H9 (cell line): ENCODE measurements at regions not wholly inside any gene's neighbourhood (a gene's known extent, or its start where the extent isn't known, plus 50 kb on each side); places are given as distances from the start of the nearest gene placed in this dataset.

ENCODE experiments used
- DNase-seq: peaks from one replicate; pipeline ENCODE4 v3.0.0-alpha.2; 2017
- H2AFZ ChIP-seq: one replicate; pipeline ENCODE4 v1.6.1; 2013; ENCODE audit warnings: mild to moderate bottlenecking, low read length, control low read depth, moderate library complexity
- H2AK5ac ChIP-seq: 2 replicates; pipeline ENCODE4 v1.6.1; 2013; ENCODE audit warnings: low read length, control low read depth, mixed read lengths; ENCODE audit not compliant: insufficient read length
- H2BK120ac ChIP-seq: one replicate; pipeline ENCODE4 v1.6.1; 2013; ENCODE audit warnings: low read depth, mild to moderate bottlenecking, low read length, control low read depth, inconsistent platforms; ENCODE audit not compliant: poor library complexity, severe bottlenecking
- H2BK12ac ChIP-seq: 2 replicates; pipeline ENCODE4 v1.6.1; 2013; ENCODE audit warnings: low read length, control low read depth, mixed read lengths, low read depth; ENCODE audit not compliant: insufficient read length
- H2BK15ac ChIP-seq: 2 replicates; pipeline ENCODE4 v1.6.1; 2013; ENCODE audit warnings: low read depth, low read length, control low read depth
- H2BK20ac ChIP-seq: one replicate; pipeline ENCODE4 v1.6.1; 2013; ENCODE audit warnings: low read depth, mild to moderate bottlenecking, low read length, control low read depth, inconsistent platforms; ENCODE audit not compliant: poor library complexity, severe bottlenecking
- H2BK5ac ChIP-seq: 2 replicates; pipeline ENCODE4 v1.6.1; 2013; ENCODE audit warnings: low read length, control low read depth, mixed read lengths; ENCODE audit not compliant: insufficient read length
- H3K14ac ChIP-seq: 2 replicates; pipeline ENCODE4 v1.6.1; 2013; ENCODE audit warnings: low read length, control low read depth; ENCODE audit not compliant: insufficient read depth
- H3K18ac ChIP-seq: 2 replicates; pipeline ENCODE4 v1.6.1; 2013; ENCODE audit warnings: low read depth, mild to moderate bottlenecking, mixed read lengths, low read length, control low read depth; ENCODE audit not compliant: insufficient read length
- H3K23ac ChIP-seq: 2 replicates; pipeline ENCODE4 v1.6.1; 2013; ENCODE audit warnings: low read length, control low read depth, mixed read lengths, low read depth; ENCODE audit not compliant: insufficient read length
- H3K23me2 ChIP-seq: 2 replicates; pipeline ENCODE4 v1.6.1; 2013; ENCODE audit warnings: low read depth, mild to moderate bottlenecking, mixed read lengths, low read length, control low read depth; ENCODE audit not compliant: insufficient read length, poor library complexity, severe bottlenecking
- H3K27ac ChIP-seq: 2 replicates; pipeline ENCODE4 v1.5.1; 2013; ENCODE audit warnings: low read length, control low read depth, mixed read lengths, low read depth; ENCODE audit not compliant: insufficient read length
- H3K27me3 ChIP-seq: 2 replicates; pipeline ENCODE4 v1.6.1; 2013; ENCODE audit warnings: low read length, control low read depth, inconsistent platforms; ENCODE audit not compliant: insufficient read depth
- H3K4ac ChIP-seq: 2 replicates; pipeline ENCODE4 v1.6.1; 2013; ENCODE audit warnings: low read depth, mild to moderate bottlenecking, control low read depth, inconsistent platforms, low read length, moderate library complexity
- H3K4me1 ChIP-seq: 2 replicates; pipeline ENCODE4 v1.6.1; 2013; ENCODE audit warnings: low read length, control low read depth, inconsistent platforms; ENCODE audit not compliant: insufficient read depth
- H3K4me2 ChIP-seq: 2 replicates; pipeline ENCODE4 v1.6.1; 2013; ENCODE audit warnings: low read length, control low read depth, mixed read lengths; ENCODE audit not compliant: insufficient read length, insufficient read depth
- H3K56ac ChIP-seq: 2 replicates; pipeline ENCODE4 v1.6.1; 2013; ENCODE audit warnings: low read depth, mild to moderate bottlenecking, mixed read lengths, low read length, control low read depth; ENCODE audit not compliant: insufficient read length
- H3K79me1 ChIP-seq: 2 replicates; pipeline ENCODE4 v1.6.1; 2013; ENCODE audit warnings: low read depth, mild to moderate bottlenecking, moderate library complexity, low read length, control low read depth, inconsistent platforms; ENCODE audit not compliant: insufficient read depth, poor library complexity, severe bottlenecking
- H3K79me2 ChIP-seq: 2 replicates; pipeline ENCODE4 v1.6.1; 2013; ENCODE audit warnings: low read length, control low read depth, inconsistent platforms; ENCODE audit not compliant: insufficient read depth
- H3K9ac ChIP-seq: 2 replicates; pipeline ENCODE4 v1.6.1; 2013; ENCODE audit warnings: low read length, control low read depth, mixed read lengths; ENCODE audit not compliant: insufficient read length; ENCODE audit errors: extremely low read depth
- H3K9me3 ChIP-seq: one replicate; pipeline ENCODE4 v1.6.1; 2013; ENCODE audit warnings: low read depth, low read length, inconsistent platforms; ENCODE audit not compliant: control insufficient read depth
- H3T11ph ChIP-seq: one replicate; pipeline ENCODE4 v1.6.1; 2013; ENCODE audit warnings: mild to moderate bottlenecking, low read length, control low read depth, inconsistent platforms
- H4K20me1 ChIP-seq: one replicate; pipeline ENCODE4 v1.6.1; 2013; ENCODE audit not compliant: control insufficient read depth, insufficient read length, insufficient read depth
- H4K5ac ChIP-seq: 2 replicates; pipeline ENCODE4 v1.6.1; 2013; ENCODE audit warnings: low read depth, mild to moderate bottlenecking, mixed read lengths, low read length, control low read depth; ENCODE audit not compliant: insufficient read length
- H4K8ac ChIP-seq: replicated peaks from 2 replicates; pipeline ENCODE4 v1.6.1; 2013; ENCODE audit warnings: low read length, control low read depth, mixed read lengths, low read depth; ENCODE audit not compliant: insufficient read length
- H4K91ac ChIP-seq: 2 replicates; pipeline ENCODE4 v1.6.1; 2013; ENCODE audit warnings: low read depth, mild to moderate bottlenecking, moderate library complexity, mixed read lengths, low read length, control low read depth; ENCODE audit not compliant: insufficient read length
- H3K27ac Mint-ChIP-seq, 3 experiments: 2 replicates in 2 of 3; 3 replicates in 1 of 3; pipeline ENCODE4 v1.8.0; 2020 to 2021; ENCODE audit warnings: mixed read lengths in 3 of 3, mild to moderate bottlenecking in 1 of 3, moderate library complexity in 1 of 3
- H3K27me3 Mint-ChIP-seq: 2 replicates; pipeline ENCODE4 v1.8.0; 2021; ENCODE audit warnings: low read depth, mild to moderate bottlenecking, moderate library complexity, mixed read lengths
- H3K36me3 Mint-ChIP-seq, 3 experiments: 2 replicates in 2 of 3; 3 replicates in 1 of 3; pipeline ENCODE4 v1.8.0; 2020 to 2021; ENCODE audit warnings: low read depth in 3 of 3, mixed read lengths in 3 of 3; ENCODE audit not compliant: insufficient read depth in 1 of 3
- H3K4me1 Mint-ChIP-seq, 2 experiments: 2 replicates each; pipeline ENCODE4 v1.8.0; 2020; ENCODE audit warnings: mixed read lengths in 2 of 2
- H3K4me3 Mint-ChIP-seq, 2 experiments: 2 replicates in 1 of 2; 3 replicates in 1 of 2; pipeline ENCODE4 v1.8.0; 2020 to 2021; ENCODE audit warnings: mild to moderate bottlenecking in 2 of 2, mixed read lengths in 2 of 2, moderate library complexity in 1 of 2
- H3K9me3 Mint-ChIP-seq, 2 experiments: 2 replicates in 1 of 2; 3 replicates in 1 of 2; pipeline ENCODE4 v1.8.0; 2020; ENCODE audit warnings: mild to moderate bottlenecking in 2 of 2, mixed read lengths in 2 of 2, moderate library complexity in 1 of 2
- WGBS: extraction: QIAGEN DNeasy Blood & Tissue Kit; methylation state at CpG from one replicate; pipeline ENCODE4 v1.1.7; 2013; ENCODE audit warnings: missing lambda C conversion rate, low lambda C conversion rate, mixed read lengths; ENCODE audit not compliant: insufficient read length; ENCODE audit errors: extremely low coverage; 5-methylcytosine and 5-hydroxymethylcytosine counted together
- TF ChIP-seq, protein P1 (sequence below): fragments of 200-600 bp; sonication (generic); conservative IDR thresholded peaks from 3 replicates; pipeline ENCODE4 v1.8.0; 2021; ENCODE audit warnings: antibody characterized with exemption, mild to moderate bottlenecking

DNA sequence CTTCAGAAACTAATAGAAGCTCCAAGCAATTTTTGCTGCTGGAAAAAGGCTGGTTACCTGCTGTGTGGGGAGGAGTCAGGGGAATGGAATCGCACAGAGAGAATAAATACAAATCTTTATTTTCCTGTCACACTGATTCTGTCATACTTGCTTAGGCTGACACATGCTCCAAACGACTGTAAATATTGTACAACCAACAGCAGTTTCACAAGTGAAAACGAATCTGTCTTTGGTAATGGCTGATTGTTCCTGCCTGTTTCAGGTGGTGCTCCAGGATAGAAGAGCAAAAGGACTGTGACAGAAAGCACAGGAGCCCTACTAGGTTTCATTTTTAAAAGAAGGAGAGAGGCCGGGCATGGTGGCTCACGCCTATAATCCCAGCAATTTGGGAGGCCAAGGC is 125.5 kb upstream of the DCLK2 start:
- Histone ChIP-seq H4K20me1 (no peaks in the 10 kb centered on the region), H2BK12ac (no peak overlapping the region), H2AK5ac (no peak overlapping the region), H4K8ac (no peak overlapping the region), H3T11ph (no peak overlapping the region), H3K4ac (no peak overlapping the region), H3K9me3 (no peaks in the 10 kb centered on the region), H3K9ac (no peak overlapping the region), H4K91ac (no peak overlapping the region), H3K23me2 (no peaks in the 10 kb centered on the region), H2BK15ac (no peak overlapping the region), H3K27me3 (no peaks in the 10 kb centered on the region), H3K79me1 (no peaks in the 10 kb centered on the region), H3K27ac (no peak overlapping the region), H4K5ac (no peak overlapping the region), H3K18ac (no peak overlapping the region), H3K14ac (no peak overlapping the region), H2BK20ac (no peak overlapping the region), H2BK120ac (no peak overlapping the region), H3K4me1 (no peaks in the 10 kb centered on the region), H3K23ac (no peak overlapping the region), H3K4me2 (no peak overlapping the region), H2AFZ (no peak overlapping the region), H3K79me2 (no peaks in the 10 kb centered on the region), H3K56ac (no peak overlapping the region), H2BK5ac (no peak overlapping the region)
- WGBS: no CpG with 5 or more reads among the region's 5 CpGs
- Mint-ChIP-seq H3K4me1 (peaks cover 0 to 3% of the 10 kb centered on the region in 2 experiments; a peak in 1 of 4 replicates), H3K9me3 (no peaks in the 10 kb centered on the region), H3K27me3 (no peaks in the 10 kb centered on the region; the same call in 1 of the 2 replicates), H3K36me3 (no peaks in the 10 kb centered on the region), H3K27ac (no peak overlapping the region), H3K4me3 (no peak overlapping the region)
- DNase-seq: no peak
- TF ChIP-seq, protein P1, sequence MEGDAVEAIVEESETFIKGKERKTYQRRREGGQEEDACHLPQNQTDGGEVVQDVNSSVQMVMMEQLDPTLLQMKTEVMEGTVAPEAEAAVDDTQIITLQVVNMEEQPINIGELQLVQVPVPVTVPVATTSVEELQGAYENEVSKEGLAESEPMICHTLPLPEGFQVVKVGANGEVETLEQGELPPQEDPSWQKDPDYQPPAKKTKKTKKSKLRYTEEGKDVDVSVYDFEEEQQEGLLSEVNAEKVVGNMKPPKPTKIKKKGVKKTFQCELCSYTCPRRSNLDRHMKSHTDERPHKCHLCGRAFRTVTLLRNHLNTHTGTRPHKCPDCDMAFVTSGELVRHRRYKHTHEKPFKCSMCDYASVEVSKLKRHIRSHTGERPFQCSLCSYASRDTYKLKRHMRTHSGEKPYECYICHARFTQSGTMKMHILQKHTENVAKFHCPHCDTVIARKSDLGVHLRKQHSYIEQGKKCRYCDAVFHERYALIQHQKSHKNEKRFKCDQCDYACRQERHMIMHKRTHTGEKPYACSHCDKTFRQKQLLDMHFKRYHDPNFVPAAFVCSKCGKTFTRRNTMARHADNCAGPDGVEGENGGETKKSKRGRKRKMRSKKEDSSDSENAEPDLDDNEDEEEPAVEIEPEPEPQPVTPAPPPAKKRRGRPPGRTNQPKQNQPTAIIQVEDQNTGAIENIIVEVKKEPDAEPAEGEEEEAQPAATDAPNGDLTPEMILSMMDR: no peak
